GM21447 (cell line): ENCODE measurements at regions not wholly inside any gene's neighbourhood (a gene's known extent, or its start where the extent isn't known, plus 50 kb on each side); places are given as distances from the start of the nearest gene placed in this dataset.

Experiments
- ATAC-seq: cut with Tn5 transposase; IDR thresholded peaks from one replicate; pipeline ENCODE4 v1.9.1; 2021; ENCODE audit not compliant: unreplicated experiment

GRCh38 chr12:34188974-34189373 is 166.7 kb downstream of the ALG10 start:
- ATAC-seq = no peak

DNA sequence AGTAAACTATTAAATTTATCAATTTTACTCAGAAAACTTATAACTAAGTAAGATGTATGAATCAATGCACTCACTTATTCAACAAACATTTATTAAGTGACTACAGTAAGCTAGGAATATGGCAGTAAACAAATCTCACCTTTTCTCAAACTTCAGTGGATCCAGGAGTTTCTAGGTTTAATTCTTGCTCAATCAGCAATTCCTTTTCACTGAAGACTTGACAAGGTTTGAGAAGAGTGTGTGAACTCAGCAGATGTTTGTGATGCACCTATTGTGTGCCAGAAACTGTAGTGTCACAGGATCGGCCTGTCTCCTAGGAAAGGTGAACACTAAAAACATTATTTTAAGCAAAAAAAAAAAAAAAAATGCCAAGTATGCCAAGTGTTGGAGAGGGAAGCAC is 167.8 kb downstream of the ALG10 start:
- ATAC-seq = no peak

DNA sequence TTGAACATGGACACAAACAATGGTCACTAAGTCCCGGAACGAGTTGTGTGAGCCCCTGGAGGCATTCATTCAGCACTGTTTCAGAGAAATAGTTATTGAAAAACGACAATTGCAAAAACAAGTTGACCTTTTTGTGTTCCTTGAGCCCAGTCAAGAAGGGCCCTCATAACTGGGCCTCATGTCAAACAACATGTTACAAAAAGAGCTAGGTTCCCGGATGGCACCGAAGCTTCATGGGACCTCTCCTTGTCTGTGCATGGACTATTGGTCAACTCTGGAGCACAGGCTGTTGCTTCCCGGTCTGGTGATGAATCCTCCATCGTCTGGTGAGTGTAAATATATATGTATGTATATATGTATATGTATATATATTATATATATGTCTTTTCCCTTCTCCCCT is 176.6 kb downstream of the ALG10 start:
- ATAC-seq = no peak

DNA sequence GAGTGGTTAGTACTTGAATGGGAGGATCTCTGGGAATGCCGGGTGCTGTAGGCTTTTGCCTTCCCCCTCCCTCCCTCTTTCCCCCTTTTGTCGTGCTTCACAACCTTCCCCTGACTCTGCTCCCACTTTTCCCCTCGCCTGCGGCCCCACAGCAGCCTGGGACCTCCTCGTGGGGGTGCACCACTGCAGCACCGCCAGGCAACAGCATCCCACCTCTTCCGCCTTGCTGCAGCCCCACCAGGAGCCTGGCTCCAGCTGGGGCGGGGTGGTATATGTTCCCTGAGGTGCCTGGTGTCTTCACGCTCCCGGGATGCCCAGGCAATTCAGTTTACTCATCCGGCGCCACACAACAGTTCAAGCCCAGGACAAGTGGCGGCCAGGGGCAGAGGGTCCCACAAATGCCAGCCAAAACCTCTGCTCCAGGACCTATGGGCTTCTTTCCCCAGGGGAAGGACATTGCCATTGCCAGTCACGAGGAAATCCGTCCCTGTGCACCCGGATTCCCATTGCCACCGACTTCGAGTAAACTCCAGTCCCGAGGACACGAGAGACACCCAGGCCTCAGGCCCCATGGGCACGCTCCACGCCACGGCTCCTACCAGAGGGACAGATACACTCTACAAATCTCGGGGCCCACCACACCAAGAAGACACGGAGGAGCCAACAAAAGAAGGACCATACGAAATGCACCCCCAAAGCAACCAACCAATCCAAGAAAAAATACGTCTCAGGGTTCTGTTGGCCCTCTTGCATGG is 181.7 kb downstream of the ALG10 start:
- no peak for ATAC-seq

- ATAC-seq = no peak
These were observed 182.6 kb downstream of the ALG10 start for GRCh38 chr12:34204830-34205285.

DNA sequence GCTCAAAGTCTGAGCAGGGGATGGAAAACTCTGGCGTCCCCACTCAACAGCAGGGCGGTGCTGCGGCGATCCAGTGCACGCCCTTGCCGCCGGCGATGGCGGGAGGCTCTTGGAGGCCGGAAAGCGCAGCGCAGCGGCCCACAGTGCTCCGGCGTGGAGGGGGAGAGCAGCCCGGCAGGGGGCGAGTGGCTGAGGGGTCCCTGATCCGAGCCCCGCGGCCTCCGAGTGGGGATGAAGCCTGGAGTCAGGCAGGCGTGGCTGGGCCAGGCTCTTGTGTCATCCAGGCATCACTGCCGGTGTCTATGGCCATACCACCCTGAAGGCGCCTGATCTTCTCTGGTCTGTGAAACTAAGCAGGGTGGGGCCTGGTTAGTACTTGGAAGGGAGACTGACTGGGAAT is 183.1 kb downstream of the ALG10 start:
- ATAC-seq = no peak

GRCh38 chr12:34206061-34206785 is 183.9 kb downstream of the ALG10 start:
- no peak for ATAC-seq

- ATAC-seq = no peak
These were observed 185.6 kb downstream of the ALG10 start for GRCh38 chr12:34207858-34208257.

DNA sequence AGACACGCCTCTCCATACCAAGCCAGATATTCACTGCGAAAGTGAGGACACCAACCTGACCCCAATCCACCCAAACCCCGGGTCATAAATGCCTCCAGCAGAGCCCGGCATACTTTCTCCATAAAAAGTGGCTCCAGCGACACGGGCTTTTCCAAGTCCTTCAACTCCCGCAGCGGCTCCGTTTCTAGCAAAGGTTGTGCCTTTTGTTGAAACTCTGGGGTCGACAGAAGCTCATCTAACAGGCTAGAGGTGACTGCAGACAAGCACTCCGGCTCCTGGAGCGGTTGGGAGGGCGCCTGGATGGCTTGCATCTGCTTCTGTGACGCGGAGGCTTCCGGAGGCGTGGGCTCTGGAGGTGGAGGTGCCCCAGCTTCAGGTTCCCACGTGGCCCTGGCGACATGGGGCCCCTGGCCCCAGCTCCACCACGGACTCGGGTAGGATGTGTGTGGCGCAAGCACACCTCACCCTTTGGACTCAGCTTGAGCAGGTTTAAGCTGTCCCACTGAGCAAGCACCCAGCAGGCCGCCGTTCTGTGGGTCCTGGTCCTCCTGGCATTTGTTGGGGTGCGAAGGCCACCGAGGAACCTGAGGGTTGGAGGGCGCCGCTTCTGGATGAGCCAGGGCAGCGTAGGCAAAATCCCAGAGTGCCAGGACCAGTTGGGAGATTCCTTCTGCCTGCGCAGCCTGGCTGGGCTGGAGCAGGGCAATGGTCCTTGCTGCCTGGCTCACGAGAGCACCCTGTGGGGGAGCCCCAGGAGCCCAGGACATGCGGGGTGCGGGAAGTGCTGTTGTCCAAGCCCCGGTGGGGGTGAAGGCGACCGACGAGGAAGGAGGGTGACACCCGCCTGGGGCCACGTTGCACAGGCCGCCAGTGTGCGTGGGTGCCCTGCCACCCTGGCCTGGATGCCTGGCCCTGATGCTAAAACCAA is 186.3 kb downstream of the ALG10 start:
- no peak for ATAC-seq

- ATAC-seq = no peak
These were observed 187.1 kb downstream of the ALG10 start for GRCh38 chr12:34209259-34209835.

GRCh38 chr12:34210183-34210582 is 187.9 kb downstream of the ALG10 start:
- ATAC-seq = no peak

GRCh38 chr12:34210689-34211530 is 188.6 kb downstream of the ALG10 start:
- ATAC-seq = no peak

- ATAC-seq = no peak
These were observed 190.4 kb downstream of the ALG10 start for GRCh38 chr12:34212651-34213050.

DNA sequence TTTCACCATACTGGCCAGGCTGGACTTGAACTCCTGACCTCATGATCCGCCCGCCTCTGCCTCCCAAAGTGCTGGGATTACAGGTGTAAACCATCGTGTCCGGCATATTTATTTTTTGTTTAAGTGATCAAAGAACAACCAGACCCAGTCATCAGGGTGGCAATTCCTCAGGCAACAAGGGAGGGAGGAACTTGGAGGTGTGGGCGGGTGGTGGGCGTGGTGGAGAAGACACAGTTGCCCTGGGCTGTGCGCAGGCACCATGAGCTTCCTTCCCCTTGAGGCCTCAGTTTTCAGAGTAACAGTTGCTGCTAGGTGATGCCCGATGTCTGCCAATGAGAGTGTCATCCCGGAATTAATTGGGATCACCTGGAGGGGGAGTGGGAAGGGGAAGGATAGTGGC is 191.7 kb downstream of the ALG10 start:
- ATAC-seq = no peak

GRCh38 chr12:34215213-34215892 is 193.1 kb downstream of the ALG10 start:
- ATAC-seq = no peak

DNA sequence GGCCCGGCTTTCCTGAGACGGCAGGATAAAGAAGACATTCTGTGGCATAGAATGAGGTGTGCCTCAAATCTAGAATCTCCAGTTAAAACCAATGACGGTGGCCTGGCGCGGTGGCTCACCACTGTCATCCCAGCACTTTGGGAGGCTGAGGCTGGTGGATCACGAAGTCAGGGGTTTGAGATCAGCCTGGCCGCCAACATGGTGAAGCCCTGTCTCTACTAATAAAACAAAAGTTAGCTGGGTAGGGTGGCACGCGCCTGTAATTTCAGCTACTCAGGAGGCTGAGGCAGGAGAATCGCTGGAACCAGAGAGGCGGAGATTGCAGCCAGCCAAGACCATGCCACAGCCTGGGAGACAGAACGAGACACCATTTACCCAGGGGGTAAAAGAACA is 193.6 kb downstream of the ALG10 start:
- ATAC-seq = no peak

GRCh38 chr12:34217660-34218059 is 195.4 kb downstream of the ALG10 start:
- ATAC-seq = no peak

DNA sequence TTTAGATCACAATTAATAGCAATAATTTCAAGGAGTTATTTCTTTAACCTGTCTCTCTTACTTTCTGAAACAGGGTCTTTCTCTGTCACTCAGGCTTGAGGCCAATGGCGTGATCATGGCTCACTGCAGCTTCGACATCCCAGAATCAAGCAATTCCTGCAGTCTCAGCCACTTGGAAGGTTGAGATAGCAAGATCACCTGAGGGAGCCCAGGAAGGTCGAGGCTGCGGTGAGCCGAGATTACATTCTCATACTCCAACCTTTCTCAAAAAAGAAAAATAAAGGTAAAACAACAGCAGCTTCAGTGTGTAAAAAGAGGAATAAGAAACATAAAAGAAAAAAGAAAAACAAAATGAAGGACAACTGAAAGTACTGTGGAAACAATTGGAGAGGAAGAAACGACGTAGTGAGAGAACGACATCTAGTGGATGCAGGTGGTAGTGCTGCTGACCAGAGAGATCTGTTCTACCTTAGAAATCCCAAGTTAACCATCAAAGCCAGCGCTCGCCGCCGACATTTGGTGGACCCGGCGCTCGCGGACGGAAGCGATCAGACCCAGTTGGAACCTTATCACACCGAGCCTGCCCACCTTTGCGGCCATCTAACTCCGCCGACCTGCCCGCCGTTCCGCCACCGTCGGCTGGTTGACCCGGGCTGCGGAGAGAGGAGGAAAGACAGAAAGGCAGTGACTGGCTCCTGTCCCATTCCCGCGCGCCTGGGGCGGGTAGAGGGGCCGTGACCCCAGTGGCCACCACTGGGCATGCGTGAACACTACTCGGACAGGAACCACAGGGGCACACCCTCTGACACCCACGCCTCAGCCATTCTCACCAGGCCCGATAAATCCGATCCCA is 196.1 kb downstream of the ALG10 start:
- peak; percentile 80 for ATAC-seq
